Coronary artery (tissue), 2 donors: ENCODE measurements at regions not wholly inside any gene's neighbourhood (a gene's known extent, or its start where the extent isn't known, plus 50 kb on each side); places are given as distances from the start of the nearest gene placed in this dataset.

Experiments
- DNase-seq: peaks from one replicate; pipeline ENCODE4 v3.0.0-alpha.2; 2017; ENCODE audit warnings: low spot score
- H3K27ac ChIP-seq, 2 donors: fragments of 200-600 bp; sonication (generic); one replicate each; pipeline ENCODE4 v1.5.1; 2016 to 2019
- H3K4me3 ChIP-seq: fragments of 200-600 bp; sonication (generic); 2 replicates; pipeline ENCODE4 v1.5.1; 2016; ENCODE audit warnings: mild to moderate bottlenecking, moderate library complexity
- CTCF ChIP-seq: fragments of 200-600 bp; sonication (generic); IDR thresholded peaks from one replicate; pipeline ENCODE4 v1.5.1; 2019; ENCODE audit warnings: antibody characterized with exemption

DNA sequence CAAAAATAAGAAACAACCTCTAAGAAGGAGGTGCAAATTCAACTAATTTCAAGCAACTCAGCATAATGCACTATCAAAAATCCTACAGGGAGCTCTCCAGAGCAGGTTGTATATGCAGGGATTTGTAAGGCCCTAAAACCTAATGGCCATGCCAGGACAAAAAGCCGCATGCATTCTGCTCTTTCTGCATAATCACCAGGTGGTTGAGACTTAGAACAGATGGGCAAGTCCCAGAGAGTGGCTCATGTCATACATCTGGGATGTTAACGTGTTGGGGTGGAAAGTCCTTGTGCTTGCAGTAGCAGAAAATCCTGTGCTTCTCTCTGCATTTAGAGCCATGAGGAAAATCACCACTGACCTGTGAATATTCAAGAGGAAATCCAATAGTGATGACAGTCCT lies 1002.9 kb downstream of the AGBL1 start:
- H3K27ac ChIP-seq = no peak overlapping the region
- no peak for DNase-seq
- no peak overlapping the region for H3K4me3 ChIP-seq
- TF ChIP-seq CTCF = no peak

DNA sequence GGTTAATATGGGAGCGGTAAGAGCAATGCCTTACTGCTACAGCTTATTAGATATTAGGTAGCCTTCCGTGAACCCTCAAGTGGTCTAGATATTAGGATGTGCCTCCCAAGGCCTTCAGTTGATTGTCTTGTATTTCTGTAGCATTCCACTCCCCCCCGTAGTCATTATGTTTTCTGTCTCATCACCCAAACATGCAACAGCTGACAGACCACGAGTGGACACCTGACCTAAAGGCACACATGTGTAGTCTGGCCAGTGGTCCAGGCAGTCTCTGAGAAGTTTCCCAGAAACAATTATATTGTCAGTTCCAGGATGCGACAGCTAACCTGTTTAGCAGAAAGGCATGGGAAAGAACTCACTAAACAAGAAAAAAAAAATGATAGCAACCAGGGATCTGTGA lies 1000.9 kb downstream of the AGBL1 start:
- Histone ChIP-seq H3K4me3 (no peak overlapping the region), H3K27ac (no peak overlapping the region)
- no peak for TF ChIP-seq CTCF
- DNase-seq = no peak
